WTC11 (cell line): ENCODE measurements at regions not wholly inside any gene's neighbourhood (a gene's known extent, or its start where the extent isn't known, plus 50 kb on each side); places are given as distances from the start of the nearest gene placed in this dataset.
A peak's percentile ranks its signal among the peaks of the same experiment; 100 is the strongest.

Experiments used
- ATAC-seq: fragments of 200-7000 bp; cut with Tn5 transposase; 2 replicates; pipeline ENCODE4 v1.10.0; 2021; ENCODE audit warnings: mild to moderate bottlenecking, moderate library complexity
- CTCF ChIA-PET: fragments of 300-600 bp; sonication (Branson Sonifier 250); formaldehyde crosslinking; loops from one replicate; lab custom pipeline; 2021; ENCODE audit warnings: antibody characterized with exemption; lab: Charles Lee
- POLR2A ChIA-PET: fragments of 350-600 bp; sonication (Branson Sonifier 250); formaldehyde crosslinking; loops from one replicate; lab custom pipeline; 2021; ENCODE audit warnings: antibody characterized with exemption; lab: Charles Lee
- DNase-seq: peaks from one replicate; pipeline ENCODE4 v3.0.0; 2021; ENCODE audit warnings: low spot score
- H3K27ac Mint-ChIP-seq: 2 replicates; pipeline ENCODE4 v1.8.0; 2021; ENCODE audit warnings: mixed read lengths
- H3K27me3 Mint-ChIP-seq: 2 replicates; pipeline ENCODE4 v1.8.0; 2021; ENCODE audit warnings: low read depth, mild to moderate bottlenecking, moderate library complexity, mixed read lengths
- H3K36me3 Mint-ChIP-seq: 2 replicates; pipeline ENCODE4 v1.8.0; 2021; ENCODE audit warnings: mixed read lengths
- H3K4me1 Mint-ChIP-seq: 2 replicates; pipeline ENCODE4 v1.8.0; 2022; ENCODE audit warnings: mixed read lengths
- H3K4me3 Mint-ChIP-seq: 2 replicates; pipeline ENCODE4 v1.8.0; 2021; ENCODE audit warnings: mild to moderate bottlenecking, moderate library complexity, mixed read lengths
- H3K9me3 Mint-ChIP-seq: 2 replicates; pipeline ENCODE4 v1.8.0; 2021; ENCODE audit warnings: mixed read lengths
- AR ChIP-seq: fragments of 250-450 bp; sonication (Bioruptor Pico); IDR thresholded peaks from 2 replicates; pipeline ENCODE4 v1.9.0; 2021; ENCODE audit warnings: mild to moderate bottlenecking
- CTCF ChIP-seq: fragments of 200-600 bp; IDR thresholded peaks from 2 replicates; pipeline ENCODE4 v1.8.0; 2022; ENCODE audit warnings: antibody characterized with exemption
- ELF4 ChIP-seq: sonication (generic); formaldehyde crosslinking; IDR thresholded peaks from 2 replicates; pipeline ENCODE4 v1.8.1; 2022; ENCODE audit warnings: low read depth, mild to moderate bottlenecking, moderate library complexity, missing genetic modification reagents
- ETV6 ChIP-seq: sonication (generic); formaldehyde crosslinking; IDR thresholded peaks from 2 replicates; pipeline ENCODE4 v1.8.1; 2022; ENCODE audit warnings: mild to moderate bottlenecking, missing genetic modification reagents
- HMGA2 ChIP-seq: fragments of 250-450 bp; sonication (Bioruptor Pico); IDR thresholded peaks from 2 replicates; pipeline ENCODE4 v1.4.0; 2021; ENCODE audit warnings: mild to moderate bottlenecking, moderate library complexity
- IRF2 ChIP-seq: sonication (generic); formaldehyde crosslinking; IDR thresholded peaks from 2 replicates; pipeline ENCODE4 v1.8.0; 2022; ENCODE audit warnings: low read depth, missing genetic modification reagents, borderline replicate concordance
- MLX ChIP-seq: sonication (generic); formaldehyde crosslinking; IDR thresholded peaks from 2 replicates; pipeline ENCODE4 v1.8.1; 2023; ENCODE audit warnings: mild to moderate bottlenecking, missing genetic modification reagents, moderate library complexity
- NFATC4 ChIP-seq: fragments of 250-450 bp; sonication (Bioruptor Pico); IDR thresholded peaks from 2 replicates; pipeline ENCODE4 v1.9.0; 2021; ENCODE audit warnings: mild to moderate bottlenecking
- NFYB ChIP-seq: sonication (generic); formaldehyde crosslinking; conservative IDR thresholded peaks from 2 replicates; pipeline ENCODE4 v1.8.0; 2022; ENCODE audit warnings: low read depth, missing genetic modification reagents
- OVOL2 ChIP-seq: fragments of 250-450 bp; sonication (Bioruptor Pico); IDR thresholded peaks from 2 replicates; pipeline ENCODE4 v1.9.0; 2021; ENCODE audit warnings: mild to moderate bottlenecking, borderline replicate concordance
- TEAD4 ChIP-seq: sonication (generic); formaldehyde crosslinking; IDR thresholded peaks from 2 replicates; pipeline ENCODE4 v1.8.0; 2022; ENCODE audit warnings: mild to moderate bottlenecking, missing genetic modification reagents
- USF1 ChIP-seq: sonication (generic); formaldehyde crosslinking; IDR thresholded peaks from 2 replicates; pipeline ENCODE4 v1.8.0; 2022; ENCODE audit warnings: mild to moderate bottlenecking, missing genetic modification reagents
- ZMAT4 ChIP-seq: fragments of 250-450 bp; sonication (Bioruptor Pico); IDR thresholded peaks from 2 replicates; pipeline ENCODE4 v1.9.0; 2021; ENCODE audit warnings: mild to moderate bottlenecking
- ZNF317 ChIP-seq: sonication (generic); formaldehyde crosslinking; IDR thresholded peaks from 2 replicates; pipeline ENCODE4 v1.8.1; 2023; ENCODE audit warnings: low read depth, mild to moderate bottlenecking, moderate library complexity, missing genetic modification reagents, borderline replicate concordance
- ZNF396 ChIP-seq: fragments of 250-450 bp; sonication (Bioruptor Pico); IDR thresholded peaks from 2 replicates; pipeline ENCODE4 v1.8.0; 2021; ENCODE audit warnings: mild to moderate bottlenecking, moderate library complexity, borderline replicate concordance
- ZNF671 ChIP-seq: fragments of 250-450 bp; sonication (Bioruptor Pico); IDR thresholded peaks from 2 replicates; pipeline ENCODE4 v1.8.0; 2021; ENCODE audit warnings: mild to moderate bottlenecking
- TF ChIP-seq, protein P1 (sequence below): sonication (generic); formaldehyde crosslinking; IDR thresholded peaks from 2 replicates; pipeline ENCODE4 v1.8.1; 2022; ENCODE audit warnings: mild to moderate bottlenecking, moderate library complexity, missing genetic modification reagents
- TF ChIP-seq, protein P2 (sequence below): sonication (generic); formaldehyde crosslinking; IDR thresholded peaks from 2 replicates; pipeline ENCODE4 v1.8.0; 2022; ENCODE audit warnings: mild to moderate bottlenecking, missing genetic modification reagents
- TF ChIP-seq, protein P3 (sequence below): sonication (generic); formaldehyde crosslinking; IDR thresholded peaks from 2 replicates; pipeline ENCODE4 v1.8.1; 2023; ENCODE audit warnings: mild to moderate bottlenecking, missing genetic modification reagents
- TF ChIP-seq, protein P4 (sequence below): fragments of 250-450 bp; sonication (Bioruptor Pico); IDR thresholded peaks from 2 replicates; pipeline ENCODE4 v2.1.2; 2022; ENCODE audit warnings: mild to moderate bottlenecking, moderate library complexity

GRCh38 chr2:501130-501529, 176.1 kb downstream of the TMEM18 start:
- POLR2A ChIA-PET = no interaction called here
- CTCF ChIA-PET = interaction anchor here (0.7 to 1.4 kb wide), 10 partner anchors 10 to 183 kb away, joined by 3 to 7 read pairs (median 4); no protein-coding TSS in a partner anchor
- Mint-ChIP-seq H3K9me3 (no peaks in the 10 kb centered on the region), H3K36me3 (no peaks in the 10 kb centered on the region), H3K27me3 (peaks cover 25% of the 10 kb centered on the region), H3K27ac (no peak overlapping the region), H3K4me3 (no peak overlapping the region), H3K4me1 (peaks cover 14% of the 10 kb centered on the region)
- no peak for TF ChIP-seq ELF4 (CRISPR knock-in tag)
- no peak for TF ChIP-seq CTCF
- TF ChIP-seq USF1 (CRISPR knock-in tag) = no peak
- TF ChIP-seq TEAD4 (CRISPR knock-in tag) = no peak
- TF ChIP-seq, protein P1, sequence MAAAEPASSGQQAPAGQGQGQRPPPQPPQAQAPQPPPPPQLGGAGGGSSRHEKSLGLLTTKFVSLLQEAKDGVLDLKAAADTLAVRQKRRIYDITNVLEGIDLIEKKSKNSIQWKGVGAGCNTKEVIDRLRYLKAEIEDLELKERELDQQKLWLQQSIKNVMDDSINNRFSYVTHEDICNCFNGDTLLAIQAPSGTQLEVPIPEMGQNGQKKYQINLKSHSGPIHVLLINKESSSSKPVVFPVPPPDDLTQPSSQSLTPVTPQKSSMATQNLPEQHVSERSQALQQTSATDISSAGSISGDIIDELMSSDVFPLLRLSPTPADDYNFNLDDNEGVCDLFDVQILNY (CRISPR knock-in tag) = no peak
- TF ChIP-seq AR (CRISPR knock-in tag) = no peak
- no peak for TF ChIP-seq NFATC4 (CRISPR knock-in tag)
- TF ChIP-seq ZNF317 = no peak
- TF ChIP-seq MLX (CRISPR knock-in tag) = no peak
- no peak for DNase-seq
- ATAC-seq = peak; percentile 70

DNA sequence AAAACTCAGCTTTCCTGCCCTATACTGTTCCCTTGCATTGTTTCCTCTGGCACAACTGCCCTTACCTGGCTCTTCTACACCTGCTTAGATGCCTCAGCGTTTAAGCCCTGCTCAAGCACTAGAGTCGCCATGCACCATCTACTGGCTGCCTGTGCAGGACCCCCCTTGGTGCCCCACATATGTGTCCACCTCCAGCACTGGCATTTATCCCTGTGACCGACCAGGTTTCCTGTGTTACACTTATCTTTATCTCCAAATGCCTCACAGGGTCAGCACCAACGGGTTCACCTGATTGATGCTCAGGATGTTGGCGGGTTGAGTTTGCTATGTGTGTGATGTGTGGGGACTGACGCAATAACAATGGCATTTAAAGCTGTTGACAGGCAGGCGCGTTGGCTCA, 177.5 kb downstream of the TMEM18 start:
- POLR2A ChIA-PET = no interaction called here
- H3K4me3 Mint-ChIP-seq = no peak overlapping the region
- no peak for DNase-seq
- CTCF ChIA-PET = no interaction called here
- H3K27me3 Mint-ChIP-seq = peaks cover 17% of the 10 kb centered on the region
- no peak for ATAC-seq
- H3K36me3 Mint-ChIP-seq = no peaks in the 10 kb centered on the region
- H3K27ac Mint-ChIP-seq = no peak overlapping the region
- H3K9me3 Mint-ChIP-seq = no peaks in the 10 kb centered on the region
- peaks cover 2% of the 10 kb centered on the region for H3K4me1 Mint-ChIP-seq
- TF ChIP-seq ZMAT4 (CRISPR knock-in tag) = no peak
- TF ChIP-seq HMGA2 = no peak
- TF ChIP-seq, protein P2, sequence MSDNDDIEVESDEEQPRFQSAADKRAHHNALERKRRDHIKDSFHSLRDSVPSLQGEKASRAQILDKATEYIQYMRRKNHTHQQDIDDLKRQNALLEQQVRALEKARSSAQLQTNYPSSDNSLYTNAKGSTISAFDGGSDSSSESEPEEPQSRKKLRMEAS = no peak
- no peak for TF ChIP-seq IRF2 (CRISPR knock-in tag)
- TF ChIP-seq, protein P3, sequence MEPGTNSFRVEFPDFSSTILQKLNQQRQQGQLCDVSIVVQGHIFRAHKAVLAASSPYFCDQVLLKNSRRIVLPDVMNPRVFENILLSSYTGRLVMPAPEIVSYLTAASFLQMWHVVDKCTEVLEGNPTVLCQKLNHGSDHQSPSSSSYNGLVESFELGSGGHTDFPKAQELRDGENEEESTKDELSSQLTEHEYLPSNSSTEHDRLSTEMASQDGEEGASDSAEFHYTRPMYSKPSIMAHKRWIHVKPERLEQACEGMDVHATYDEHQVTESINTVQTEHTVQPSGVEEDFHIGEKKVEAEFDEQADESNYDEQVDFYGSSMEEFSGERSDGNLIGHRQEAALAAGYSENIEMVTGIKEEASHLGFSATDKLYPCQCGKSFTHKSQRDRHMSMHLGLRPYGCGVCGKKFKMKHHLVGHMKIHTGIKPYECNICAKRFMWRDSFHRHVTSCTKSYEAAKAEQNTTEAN = no peak
- TF ChIP-seq NFATC4 (CRISPR knock-in tag) = no peak
- TF ChIP-seq, protein P4, sequence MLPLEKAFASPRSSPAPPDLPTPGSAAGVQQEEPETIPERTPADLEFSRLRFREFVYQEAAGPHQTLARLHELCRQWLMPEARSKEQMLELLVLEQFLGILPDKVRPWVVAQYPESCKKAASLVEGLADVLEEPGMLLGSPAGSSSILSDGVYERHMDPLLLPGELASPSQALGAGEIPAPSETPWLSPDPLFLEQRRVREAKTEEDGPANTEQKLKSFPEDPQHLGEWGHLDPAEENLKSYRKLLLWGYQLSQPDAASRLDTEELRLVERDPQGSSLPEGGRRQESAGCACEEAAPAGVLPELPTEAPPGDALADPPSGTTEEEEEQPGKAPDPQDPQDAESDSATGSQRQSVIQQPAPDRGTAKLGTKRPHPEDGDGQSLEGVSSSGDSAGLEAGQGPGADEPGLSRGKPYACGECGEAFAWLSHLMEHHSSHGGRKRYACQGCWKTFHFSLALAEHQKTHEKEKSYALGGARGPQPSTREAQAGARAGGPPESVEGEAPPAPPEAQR = no peak
- TF ChIP-seq ZNF396 (CRISPR knock-in tag) = no peak
- no peak for TF ChIP-seq NFYB
- TF ChIP-seq ZNF671 (CRISPR knock-in tag) = no peak
- no peak for TF ChIP-seq ETV6 (CRISPR knock-in tag)
- no peak for TF ChIP-seq AR (CRISPR knock-in tag)
- TF ChIP-seq OVOL2 (CRISPR knock-in tag) = no peak
